PFSK-1 (cell line): ENCODE measurements at regions not wholly inside any gene's neighbourhood (a gene's known extent, or its start where the extent isn't known, plus 50 kb on each side); places are given as distances from the start of the nearest gene placed in this dataset.

ENCODE experiments used
- FOXP2 ChIP-seq: optimal IDR thresholded peaks from 2 replicates; pipeline ENCODE3; 2011; ENCODE audit warnings: borderline replicate concordance, control low read depth, inconsistent platforms; ENCODE audit not compliant: insufficient read depth; ENCODE audit errors: extremely low read length, extremely low read depth
- POLR2AphosphoS5 ChIP-seq: IDR thresholded peaks from 2 replicates; pipeline ENCODE4 v1.6.1; 2012; ENCODE audit warnings: low read depth, mild to moderate bottlenecking, control low read depth, low read length, moderate library complexity
- SIN3A ChIP-seq: IDR thresholded peaks from 2 replicates; pipeline ENCODE4 v1.6.1; 2012; ENCODE audit warnings: mild to moderate bottlenecking, low read length, moderate library complexity, borderline replicate concordance; ENCODE audit not compliant: insufficient read depth
- TAF1 ChIP-seq: IDR thresholded peaks from 2 replicates; pipeline ENCODE4 v1.6.1; 2012; ENCODE audit warnings: low read length, control low read depth, borderline replicate concordance; ENCODE audit not compliant: insufficient read depth
- TF ChIP-seq, protein P1 (sequence below), 2 experiments: IDR thresholded peaks; 2 replicates each; pipeline versions ENCODE4 v1.6.1 to v1.8.0; 2011 to 2012; ENCODE audit warnings: low read depth in 2 of 2, low read length in 2 of 2, control low read depth in 1 of 2, inconsistent platforms in 1 of 2, mild to moderate bottlenecking in 1 of 2, moderate library complexity in 1 of 2; ENCODE audit not compliant: insufficient read depth in 1 of 2

DNA sequence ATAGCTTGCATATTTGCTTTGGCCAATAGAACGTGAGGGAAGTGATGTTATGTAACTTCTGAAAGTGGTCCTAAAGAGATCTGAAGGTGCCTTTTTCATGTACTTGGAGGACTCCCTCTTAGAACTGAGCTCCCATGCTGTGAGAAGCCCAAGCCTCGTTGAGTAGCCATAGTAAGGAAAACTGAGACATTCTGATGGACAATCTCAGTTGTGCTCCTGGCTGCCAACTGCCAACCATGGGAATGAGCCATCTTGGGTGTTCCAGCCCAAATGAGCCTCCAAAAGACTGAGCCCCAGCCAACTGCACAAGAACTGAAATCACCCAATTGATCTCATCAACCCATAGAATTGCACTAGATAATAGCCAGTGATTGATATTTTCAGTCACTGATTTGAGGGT lies 106.7 kb downstream of the MRPL39 start:
- TF ChIP-seq TAF1 = no peak
- TF ChIP-seq SIN3A = no peak
- TF ChIP-seq, protein P1, sequence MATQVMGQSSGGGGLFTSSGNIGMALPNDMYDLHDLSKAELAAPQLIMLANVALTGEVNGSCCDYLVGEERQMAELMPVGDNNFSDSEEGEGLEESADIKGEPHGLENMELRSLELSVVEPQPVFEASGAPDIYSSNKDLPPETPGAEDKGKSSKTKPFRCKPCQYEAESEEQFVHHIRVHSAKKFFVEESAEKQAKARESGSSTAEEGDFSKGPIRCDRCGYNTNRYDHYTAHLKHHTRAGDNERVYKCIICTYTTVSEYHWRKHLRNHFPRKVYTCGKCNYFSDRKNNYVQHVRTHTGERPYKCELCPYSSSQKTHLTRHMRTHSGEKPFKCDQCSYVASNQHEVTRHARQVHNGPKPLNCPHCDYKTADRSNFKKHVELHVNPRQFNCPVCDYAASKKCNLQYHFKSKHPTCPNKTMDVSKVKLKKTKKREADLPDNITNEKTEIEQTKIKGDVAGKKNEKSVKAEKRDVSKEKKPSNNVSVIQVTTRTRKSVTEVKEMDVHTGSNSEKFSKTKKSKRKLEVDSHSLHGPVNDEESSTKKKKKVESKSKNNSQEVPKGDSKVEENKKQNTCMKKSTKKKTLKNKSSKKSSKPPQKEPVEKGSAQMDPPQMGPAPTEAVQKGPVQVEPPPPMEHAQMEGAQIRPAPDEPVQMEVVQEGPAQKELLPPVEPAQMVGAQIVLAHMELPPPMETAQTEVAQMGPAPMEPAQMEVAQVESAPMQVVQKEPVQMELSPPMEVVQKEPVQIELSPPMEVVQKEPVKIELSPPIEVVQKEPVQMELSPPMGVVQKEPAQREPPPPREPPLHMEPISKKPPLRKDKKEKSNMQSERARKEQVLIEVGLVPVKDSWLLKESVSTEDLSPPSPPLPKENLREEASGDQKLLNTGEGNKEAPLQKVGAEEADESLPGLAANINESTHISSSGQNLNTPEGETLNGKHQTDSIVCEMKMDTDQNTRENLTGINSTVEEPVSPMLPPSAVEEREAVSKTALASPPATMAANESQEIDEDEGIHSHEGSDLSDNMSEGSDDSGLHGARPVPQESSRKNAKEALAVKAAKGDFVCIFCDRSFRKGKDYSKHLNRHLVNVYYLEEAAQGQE (IDR thresholded peaks at IDR 0.05; ENCODE audit: insufficient read depth in 1 of 2, low read depth in 2 of 2, low read length in 2 of 2) = no peak
- no peak for TF ChIP-seq FOXP2
- TF ChIP-seq POLR2AphosphoS5 = no peak

DNA sequence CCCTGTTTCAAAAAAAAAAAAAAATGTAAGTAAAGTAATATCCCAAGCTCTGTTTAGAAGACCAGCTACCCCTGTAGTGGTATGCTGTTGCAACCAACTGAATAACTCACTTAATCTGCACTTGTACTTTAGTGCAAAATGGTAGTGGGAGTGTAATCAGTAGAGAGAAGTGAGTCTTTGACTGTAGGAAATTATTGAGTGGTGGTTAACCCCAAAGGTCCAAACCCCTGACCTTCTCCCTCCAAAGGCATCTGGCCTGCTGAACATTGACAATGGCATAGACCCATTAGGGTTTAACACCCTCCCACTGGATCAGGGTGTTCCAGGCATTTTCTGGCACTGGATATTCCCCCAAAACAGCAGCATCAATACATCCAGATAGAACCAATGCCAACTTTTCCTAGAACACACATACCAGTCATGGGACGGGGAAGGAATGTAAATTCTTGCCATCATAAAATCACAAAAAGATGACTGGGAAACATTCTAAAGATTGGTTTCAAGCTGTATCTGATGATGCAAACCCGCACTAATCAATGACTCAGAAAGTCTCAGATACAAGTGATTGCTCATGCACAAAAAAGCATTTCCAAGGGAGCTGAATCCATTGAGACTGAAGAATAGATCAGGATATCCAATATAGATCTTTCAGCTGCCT lies 110.3 kb downstream of the MRPL39 start:
- no peak for TF ChIP-seq POLR2AphosphoS5
- no peak for TF ChIP-seq TAF1
- TF ChIP-seq, protein P1 (IDR thresholded peaks at IDR 0.05; ENCODE audit: insufficient read depth in 1 of 2, low read depth in 2 of 2, low read length in 2 of 2) = no peak
- TF ChIP-seq FOXP2 = no peak
- no peak for TF ChIP-seq SIN3A

- TF ChIP-seq SIN3A (no peak), FOXP2 (no peak), TAF1 (no peak)
- TF ChIP-seq, protein P1 (IDR thresholded peaks at IDR 0.05; ENCODE audit: insufficient read depth in 1 of 2, low read depth in 2 of 2, low read length in 2 of 2) = no peak
Observed at GRCh38 chr21:25494804-25495203, 112.5 kb downstream of the MRPL39 start.

DNA sequence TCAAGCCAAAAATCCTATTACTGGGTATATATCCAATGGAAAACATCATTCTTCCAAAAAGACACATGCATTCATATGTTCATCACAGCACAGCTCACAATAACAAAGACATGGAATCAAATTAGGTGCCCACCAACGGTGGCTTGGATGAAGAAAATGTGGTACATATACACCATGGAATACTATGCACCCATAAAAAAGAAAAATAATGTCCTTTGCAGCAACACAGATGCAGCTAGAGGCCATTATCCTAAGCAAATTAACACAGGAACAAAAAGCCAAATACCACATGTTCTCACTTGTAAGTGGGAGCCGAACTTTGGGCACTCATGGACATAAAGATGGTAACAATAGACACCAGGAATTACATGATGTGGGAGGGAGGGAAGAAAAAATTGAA lies 113.6 kb downstream of the MRPL39 start:
- TF ChIP-seq TAF1 (no peak), SIN3A (no peak), POLR2AphosphoS5 (no peak), FOXP2 (no peak)
- TF ChIP-seq, protein P1 (IDR thresholded peaks at IDR 0.05; ENCODE audit: insufficient read depth in 1 of 2, low read depth in 2 of 2, low read length in 2 of 2) = no peak

GRCh38 chr21:25491267-25491666 lies 116.0 kb downstream of the MRPL39 start:
- no peak for TF ChIP-seq POLR2AphosphoS5
- no peak for TF ChIP-seq SIN3A
- TF ChIP-seq, protein P1 (IDR thresholded peaks at IDR 0.05; ENCODE audit: insufficient read depth in 1 of 2, low read depth in 2 of 2, low read length in 2 of 2) = no peak
- no peak for TF ChIP-seq TAF1
- TF ChIP-seq FOXP2 = no peak
